CD4-positive, alpha-beta T cell (primary cell): ENCODE measurements at regions not wholly inside any gene's neighbourhood (a gene's known extent, or its start where the extent isn't known, plus 50 kb on each side); places are given as distances from the start of the nearest gene placed in this dataset.

Source experiments
- ATAC-seq: fragments of 200-7000 bp; cut with Tn5 transposase; one replicate; pipeline ENCODE4 v1.10.0; 2022; ENCODE audit warnings: mild to moderate bottlenecking; ENCODE audit not compliant: poor library complexity
- CTCF ChIA-PET: fragments of 350-600 bp; sonication (Branson Sonifier 250); formaldehyde crosslinking; loops from one replicate; lab custom pipeline; 2021; ENCODE audit warnings: antibody characterized with exemption, inconsistent platforms; lab: Charles Lee
- POLR2A ChIA-PET: fragments of 350-600 bp; sonication (Branson Sonifier 250); formaldehyde crosslinking; loops from one replicate; lab custom pipeline; 2021; ENCODE audit warnings: antibody characterized with exemption, inconsistent platforms; lab: Charles Lee
- DNase-seq, 14 experiments: peaks; one replicate each; pipeline ENCODE4 v3.0.0-alpha.2; 2013 to 2020; ENCODE audit warnings: mixed read lengths in 2 of 14
- H3K27ac ChIP-seq, 2 donors: one replicate each; pipeline versions ENCODE4 v1.5.1 to v1.7.0; 2013; ENCODE audit warnings: low read length in 2 of 2, low read depth in 1 of 2, mild to moderate bottlenecking in 1 of 2
- H3K27me3 ChIP-seq, 2 experiments: 1 replicate in 1 of 2; 2 replicates in 1 of 2; pipeline versions ENCODE4 v1.6.1 to v1.7.0; 2013; ENCODE audit warnings: low read length in 2 of 2, control low read depth in 1 of 2, mild to moderate bottlenecking in 1 of 2, moderate library complexity in 1 of 2; ENCODE audit not compliant: insufficient read depth in 2 of 2, control insufficient read depth in 1 of 2
- H3K36me3 ChIP-seq: one replicate; pipeline ENCODE4 v1.6.1; 2013; ENCODE audit warnings: low read length, control low read depth; ENCODE audit not compliant: insufficient read depth
- H3K4me1 ChIP-seq: one replicate; pipeline ENCODE4 v1.6.1; 2013; ENCODE audit warnings: low read length, control low read depth; ENCODE audit not compliant: insufficient read depth
- H3K4me3 ChIP-seq: one replicate; pipeline ENCODE4 v1.5.1; 2013; ENCODE audit warnings: mild to moderate bottlenecking, low read length, moderate library complexity
- H3K9me3 ChIP-seq, 2 experiments: 1 replicate in 1 of 2; 2 replicates in 1 of 2; pipeline versions ENCODE4 v1.6.1 to v1.7.0; 2013; ENCODE audit warnings: low read length in 2 of 2, mild to moderate bottlenecking in 2 of 2, control low read depth in 1 of 2, moderate library complexity in 1 of 2; ENCODE audit not compliant: control insufficient read depth in 1 of 2, insufficient read depth in 1 of 2
- H3K27ac Mint-ChIP-seq: one replicate; pipeline ENCODE4 v1.8.0; 2020; ENCODE audit warnings: mixed read lengths
- H3K27me3 Mint-ChIP-seq: one replicate; pipeline ENCODE4 v1.8.0; 2021; ENCODE audit warnings: mixed read lengths
- H3K36me3 Mint-ChIP-seq: one replicate; pipeline ENCODE4 v1.8.0; 2021; ENCODE audit warnings: low read depth, mixed read lengths
- H3K4me1 Mint-ChIP-seq: one replicate; pipeline ENCODE4 v1.8.0; 2021; ENCODE audit warnings: low read depth, mixed read lengths
- H3K4me3 Mint-ChIP-seq: one replicate; pipeline ENCODE4 v1.8.0; 2020; ENCODE audit warnings: mild to moderate bottlenecking, mixed read lengths
- H3K9me3 Mint-ChIP-seq: one replicate; pipeline ENCODE4 v1.8.0; 2020; ENCODE audit warnings: mixed read lengths
- CTCF ChIP-seq: fragments of 200-600 bp; IDR thresholded peaks from one replicate; pipeline ENCODE4 v1.8.0; 2022; ENCODE audit warnings: antibody characterized with exemption, mild to moderate bottlenecking
- intact Hi-C, 2 experiments: fragments of 100-400 bp; cut with DNase I in 1 of 2; cut with micrococcal nuclease in 1 of 2; formaldehyde crosslinking; loops; one replicate each; pipeline versions ENCODE4 v1.15.1 to v1.9.0; 2023 to 2025; cut with DNase I, micrococcal nuclease

DNA sequence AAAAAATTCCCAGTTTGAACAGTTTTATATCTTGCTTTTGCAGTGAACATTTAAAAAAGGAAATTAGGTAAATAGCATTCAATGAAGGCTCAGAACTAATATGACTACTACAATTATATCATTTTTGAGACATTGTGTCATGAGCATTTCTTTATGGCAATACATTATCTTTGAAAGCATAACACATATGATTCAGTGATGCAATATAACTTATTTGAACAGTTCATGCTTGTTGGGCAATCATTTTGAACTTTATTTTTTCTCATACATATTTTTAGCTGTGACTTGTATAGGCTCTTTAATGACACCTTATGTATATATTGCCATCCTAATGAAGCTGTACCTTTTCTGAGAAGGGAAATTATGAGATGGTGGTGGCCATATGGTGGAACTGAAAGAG lies 828.6 kb upstream of the NR2F2 start:
- Histone ChIP-seq H3K27me3 (no peaks in the 10 kb centered on the region), H3K4me1 (no peaks in the 10 kb centered on the region), H3K4me3 (no peak overlapping the region), H3K27ac (no peak overlapping the region), H3K9me3 (no peaks in the 10 kb centered on the region), H3K36me3 (no peaks in the 10 kb centered on the region)
- Mint-ChIP-seq H3K27ac (no peak overlapping the region), H3K27me3 (no peaks in the 10 kb centered on the region), H3K4me3 (no peak overlapping the region), H3K9me3 (no peaks in the 10 kb centered on the region), H3K36me3 (no peaks in the 10 kb centered on the region), H3K4me1 (peaks cover 7% of the 10 kb centered on the region)
- CTCF ChIA-PET, result no interaction called here
- POLR2A ChIA-PET, result no interaction called here
- DNase-seq (no peak), ATAC-seq (no peak)
- no peak for TF ChIP-seq CTCF
- intact Hi-C loops, result no loop called here

DNA sequence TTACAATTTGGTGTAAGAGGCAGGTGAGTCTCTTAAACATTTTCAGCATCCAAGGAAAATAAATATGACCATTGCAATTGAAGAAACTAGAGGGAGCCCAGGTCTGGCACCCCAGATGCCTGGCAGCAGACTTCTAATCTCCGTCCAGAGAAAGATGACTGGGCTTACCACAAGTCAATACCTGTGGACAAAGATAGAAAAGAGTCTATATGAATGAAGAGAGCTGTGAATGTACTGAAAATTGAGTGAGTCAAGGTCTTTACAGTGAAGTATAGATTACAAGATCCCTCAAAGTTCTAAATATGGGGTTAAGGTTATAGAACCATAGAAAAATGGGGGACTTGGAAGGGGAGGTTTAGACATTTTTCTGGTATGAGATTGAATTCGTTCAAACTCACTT lies 827.4 kb upstream of the NR2F2 start:
- Histone ChIP-seq H3K9me3 (no peaks in the 10 kb centered on the region), H3K27me3 (no peaks in the 10 kb centered on the region), H3K4me1 (no peaks in the 10 kb centered on the region), H3K4me3 (no peak overlapping the region), H3K36me3 (no peaks in the 10 kb centered on the region), H3K27ac (no peak overlapping the region)
- no peaks in the 10 kb centered on the region for H3K27me3 Mint-ChIP-seq
- no peaks in the 10 kb centered on the region for H3K9me3 Mint-ChIP-seq
- no peak overlapping the region for H3K27ac Mint-ChIP-seq
- H3K4me3 Mint-ChIP-seq, result no peak overlapping the region
- intact Hi-C loops, result no loop called here
- ChIA-PET CTCF (no interaction called here), POLR2A (no interaction called here)
- no peak for TF ChIP-seq CTCF
- ATAC-seq, result no peak
- no peak for DNase-seq
- peaks cover 5% of the 10 kb centered on the region for H3K4me1 Mint-ChIP-seq
- H3K36me3 Mint-ChIP-seq, result no peaks in the 10 kb centered on the region

- Mint-ChIP-seq H3K4me3 (no peak overlapping the region), H3K27ac (no peak overlapping the region), H3K27me3 (no peaks in the 10 kb centered on the region), H3K9me3 (no peaks in the 10 kb centered on the region), H3K36me3 (no peaks in the 10 kb centered on the region), H3K4me1 (no peaks in the 10 kb centered on the region)
- intact Hi-C loops, result no loop called here
- Histone ChIP-seq H3K36me3 (no peaks in the 10 kb centered on the region), H3K4me1 (no peaks in the 10 kb centered on the region), H3K9me3 (no peaks in the 10 kb centered on the region), H3K27me3 (no peaks in the 10 kb centered on the region), H3K27ac (no peak overlapping the region), H3K4me3 (no peak overlapping the region)
- ATAC-seq, result no peak
- no peak for DNase-seq
- ChIA-PET POLR2A (no interaction called here), CTCF (no interaction called here)
- no peak for TF ChIP-seq CTCF
Measured at GRCh38 chr15:95503640-95504225, 826.8 kb upstream of the NR2F2 start.
